ENCODE measurements at regions not wholly inside any gene's neighbourhood (a gene's known extent, or its start where the extent isn't known, plus 50 kb on each side); places are given as distances from the start of the nearest gene placed in this dataset.

- no peak for TF ChIP-seq CTCF (IDR thresholded peaks at IDR 0.05; ENCODE audit: low read depth, low read length, poor library complexity, severe bottlenecking)
- no peak for TF ChIP-seq EZH2phosphoT487 (IDR thresholded peaks at IDR 0.05; ENCODE audit: borderline replicate concordance, low read length)
Observed at GRCh38 chr18:40852406-40852805, 1102.6 kb upstream of the PIK3C3 start.

GRCh38 chr18:40851014-40851429, 1104.0 kb upstream of the PIK3C3 start:
- Histone ChIP-seq H3K4me3 (ENCODE audit: low read length) (no peak overlapping the region), H3F3A (ENCODE audit: control insufficient read depth, insufficient read depth) (no peaks in the 10 kb centered on the region), H4K20me1 (ENCODE audit: control insufficient read depth, insufficient read depth, low read depth, low read length) (no peaks in the 10 kb centered on the region), H3K27ac (ENCODE audit: low read depth, low read length) (no peak overlapping the region), H3K4me1 (ENCODE audit: control insufficient read depth, low read length) (no peaks in the 10 kb centered on the region), H3K36me3 (ENCODE audit: control insufficient read depth, low read length) (no peaks in the 10 kb centered on the region), H3K4me2 (ENCODE audit: low read length) (no peak overlapping the region), H3K9me3 (ENCODE audit: control insufficient read depth, insufficient read depth, low read length) (no peaks in the 10 kb centered on the region), H3K79me2 (ENCODE audit: control insufficient read depth, low read length) (no peaks in the 10 kb centered on the region), H3K9me2 (replicated peaks; ENCODE audit: control insufficient read depth, low read length) (no peaks in the 10 kb centered on the region), H3K27me3 (ENCODE audit: control insufficient read depth, low read length) (no peaks in the 10 kb centered on the region)
- TF ChIP-seq EZH2phosphoT487 (IDR thresholded peaks at IDR 0.05; ENCODE audit: borderline replicate concordance, low read length) (no peak), CTCF (IDR thresholded peaks at IDR 0.05; ENCODE audit: low read depth, low read length, poor library complexity, severe bottlenecking) (no peak)

More at GRCh38 chr18:40852406-40852805, 1102.6 kb upstream of the PIK3C3 start:
- no peaks in the 10 kb centered on the region for H3F3A ChIP-seq (ENCODE audit: control insufficient read depth, insufficient read depth)
- H3K36me3 ChIP-seq (ENCODE audit: control insufficient read depth, low read length), result no peaks in the 10 kb centered on the region
- no peaks in the 10 kb centered on the region for H4K20me1 ChIP-seq (ENCODE audit: control insufficient read depth, insufficient read depth, low read depth, low read length)
- no peaks in the 10 kb centered on the region for H3K9me2 ChIP-seq (replicated peaks; ENCODE audit: control insufficient read depth, low read length)
- no peaks in the 10 kb centered on the region for H3K9me3 ChIP-seq (ENCODE audit: control insufficient read depth, insufficient read depth, low read length)
- no peaks in the 10 kb centered on the region for H3K27me3 ChIP-seq (ENCODE audit: control insufficient read depth, low read length)
- H3K4me1 ChIP-seq (ENCODE audit: control insufficient read depth, low read length), result no peaks in the 10 kb centered on the region
- no peak overlapping the region for H3K4me2 ChIP-seq (ENCODE audit: low read length)
- no peaks in the 10 kb centered on the region for H3K79me2 ChIP-seq (ENCODE audit: control insufficient read depth, low read length)
- no peak overlapping the region for H3K27ac ChIP-seq (ENCODE audit: low read depth, low read length)
- H3K4me3 ChIP-seq (ENCODE audit: low read length), result no peak overlapping the region

GRCh38 chr18:40849886-40850285, 1105.1 kb upstream of the PIK3C3 start:
- Histone ChIP-seq H3K9me2 (replicated peaks; ENCODE audit: control insufficient read depth, low read length) (no peaks in the 10 kb centered on the region), H3K27ac (ENCODE audit: low read depth, low read length) (no peak overlapping the region), H3F3A (ENCODE audit: control insufficient read depth, insufficient read depth) (no peaks in the 10 kb centered on the region), H3K9me3 (ENCODE audit: control insufficient read depth, insufficient read depth, low read length) (no peaks in the 10 kb centered on the region), H3K79me2 (ENCODE audit: control insufficient read depth, low read length) (no peaks in the 10 kb centered on the region), H3K27me3 (ENCODE audit: control insufficient read depth, low read length) (no peaks in the 10 kb centered on the region), H3K4me1 (ENCODE audit: control insufficient read depth, low read length) (no peaks in the 10 kb centered on the region), H3K36me3 (ENCODE audit: control insufficient read depth, low read length) (no peaks in the 10 kb centered on the region), H4K20me1 (ENCODE audit: control insufficient read depth, insufficient read depth, low read depth, low read length) (no peaks in the 10 kb centered on the region), H3K4me3 (ENCODE audit: low read length) (no peak overlapping the region), H3K4me2 (ENCODE audit: low read length) (no peak overlapping the region)
- TF ChIP-seq EZH2phosphoT487 (IDR thresholded peaks at IDR 0.05; ENCODE audit: borderline replicate concordance, low read length) (no peak), CTCF (IDR thresholded peaks at IDR 0.05; ENCODE audit: low read depth, low read length, poor library complexity, severe bottlenecking) (no peak)

- Histone ChIP-seq H3K4me1 (ENCODE audit: control insufficient read depth, low read length) (no peaks in the 10 kb centered on the region), H3K27me3 (ENCODE audit: control insufficient read depth, low read length) (no peaks in the 10 kb centered on the region), H3K4me2 (ENCODE audit: low read length) (no peak overlapping the region), H3K36me3 (ENCODE audit: control insufficient read depth, low read length) (no peaks in the 10 kb centered on the region), H3K4me3 (ENCODE audit: low read length) (no peak overlapping the region), H3K9me2 (replicated peaks; ENCODE audit: control insufficient read depth, low read length) (no peaks in the 10 kb centered on the region), H3K27ac (ENCODE audit: low read depth, low read length) (no peak overlapping the region), H3F3A (ENCODE audit: control insufficient read depth, insufficient read depth) (no peaks in the 10 kb centered on the region), H3K9me3 (ENCODE audit: control insufficient read depth, insufficient read depth, low read length) (no peaks in the 10 kb centered on the region), H3K79me2 (ENCODE audit: control insufficient read depth, low read length) (no peaks in the 10 kb centered on the region), H4K20me1 (ENCODE audit: control insufficient read depth, insufficient read depth, low read depth, low read length) (no peaks in the 10 kb centered on the region)
- TF ChIP-seq CTCF (IDR thresholded peaks at IDR 0.05; ENCODE audit: low read depth, low read length, poor library complexity, severe bottlenecking), result no peak
- TF ChIP-seq EZH2phosphoT487 (IDR thresholded peaks at IDR 0.05; ENCODE audit: borderline replicate concordance, low read length), result no peak
Observed at GRCh38 chr18:40841467-40841866, 1113.6 kb upstream of the PIK3C3 start.

Measured in DOHH2 (cell line).